HCT116 (cell line): ENCODE measurements at regions not wholly inside any gene's neighbourhood (a gene's known extent, or its start where the extent isn't known, plus 50 kb on each side); places are given as distances from the start of the nearest gene placed in this dataset.

Experiments
- CBX3 ChIP-seq: IDR thresholded peaks from 2 replicates; pipeline ENCODE4 v1.6.1; 2012; ENCODE audit warnings: low read depth
- CEBPB ChIP-seq: IDR thresholded peaks from 2 replicates; pipeline ENCODE4 v1.6.1; 2012; ENCODE audit warnings: low read depth
- EGR1 ChIP-seq: IDR thresholded peaks from 2 replicates; pipeline ENCODE4 v1.6.1; 2012; ENCODE audit warnings: low read depth
- EZH2 ChIP-seq: fragments of 200-600 bp; sonication (generic); IDR thresholded peaks from 2 replicates; pipeline ENCODE4 v1.6.1; 2017; ENCODE audit warnings: antibody characterized with exemption, mixed run types
- EZH2phosphoT487 ChIP-seq: fragments of 200-600 bp; IDR thresholded peaks from 2 replicates; pipeline ENCODE4 v1.6.1; 2018; ENCODE audit warnings: antibody characterized with exemption, borderline replicate concordance
- JUND ChIP-seq: IDR thresholded peaks from 2 replicates; pipeline ENCODE4 v1.6.1; 2012
- MAX ChIP-seq: IDR thresholded peaks from 2 replicates; pipeline ENCODE4 v1.6.1; 2012
- POLR2A ChIP-seq: IDR thresholded peaks from 2 replicates; pipeline ENCODE4 v1.7.0; 2011; ENCODE audit warnings: borderline replicate concordance; ENCODE audit not compliant: insufficient read depth, insufficient read length; ENCODE audit errors: extremely low read depth
- POLR2AphosphoS5 ChIP-seq: IDR thresholded peaks from 2 replicates; pipeline ENCODE4 v1.6.1; 2011; ENCODE audit warnings: mild to moderate bottlenecking, low read depth, low read length, moderate library complexity
- SP1 ChIP-seq: IDR thresholded peaks from 2 replicates; pipeline ENCODE4 v1.6.1; 2012; ENCODE audit warnings: low read depth
- SRF ChIP-seq: IDR thresholded peaks from 2 replicates; pipeline ENCODE4 v1.6.1; 2012; ENCODE audit warnings: low read depth
- YY1 ChIP-seq: IDR thresholded peaks from 2 replicates; pipeline ENCODE4 v1.6.1; 2011; ENCODE audit warnings: low read length, low read depth, moderate library complexity, mild to moderate bottlenecking; ENCODE audit not compliant: insufficient replicate concordance; ENCODE audit errors: extremely low read depth
- ZNF274 ChIP-seq: fragments of 200-500 bp; sonication (Bioruptor generic); IDR thresholded peaks from 2 replicates; pipeline ENCODE4 v1.6.1; 2014; ENCODE audit warnings: mild to moderate bottlenecking, low read depth, low read length, inconsistent platforms
- TF ChIP-seq, protein P1 (sequence below), 3 experiments: fragments of 200-600 bp in 1 of 3; sonication (generic) in 1 of 3; IDR thresholded peaks in 2 of 3; conservative IDR thresholded peaks in 1 of 3; 2 replicates each; pipeline ENCODE4 v1.5.1; 2012 to 2017; ENCODE audit warnings: low read depth in 2 of 3, low read length in 2 of 3, antibody characterized with exemption in 1 of 3, borderline replicate concordance in 1 of 3, control low read depth in 1 of 3, mild to moderate bottlenecking in 1 of 3, mixed read lengths in 1 of 3, mixed run types in 1 of 3, moderate library complexity in 1 of 3; ENCODE audit not compliant: insufficient read depth in 1 of 3

- TF ChIP-seq POLR2A (no peak), POLR2AphosphoS5 (no peak), CEBPB (no peak), SRF (no peak), SP1 (no peak), MAX (no peak), JUND (no peak), EZH2phosphoT487 (no peak), YY1 (no peak), EZH2 (no peak), CBX3 (no peak), EGR1 (no peak), ZNF274 (no peak)
- TF ChIP-seq, protein P1, sequence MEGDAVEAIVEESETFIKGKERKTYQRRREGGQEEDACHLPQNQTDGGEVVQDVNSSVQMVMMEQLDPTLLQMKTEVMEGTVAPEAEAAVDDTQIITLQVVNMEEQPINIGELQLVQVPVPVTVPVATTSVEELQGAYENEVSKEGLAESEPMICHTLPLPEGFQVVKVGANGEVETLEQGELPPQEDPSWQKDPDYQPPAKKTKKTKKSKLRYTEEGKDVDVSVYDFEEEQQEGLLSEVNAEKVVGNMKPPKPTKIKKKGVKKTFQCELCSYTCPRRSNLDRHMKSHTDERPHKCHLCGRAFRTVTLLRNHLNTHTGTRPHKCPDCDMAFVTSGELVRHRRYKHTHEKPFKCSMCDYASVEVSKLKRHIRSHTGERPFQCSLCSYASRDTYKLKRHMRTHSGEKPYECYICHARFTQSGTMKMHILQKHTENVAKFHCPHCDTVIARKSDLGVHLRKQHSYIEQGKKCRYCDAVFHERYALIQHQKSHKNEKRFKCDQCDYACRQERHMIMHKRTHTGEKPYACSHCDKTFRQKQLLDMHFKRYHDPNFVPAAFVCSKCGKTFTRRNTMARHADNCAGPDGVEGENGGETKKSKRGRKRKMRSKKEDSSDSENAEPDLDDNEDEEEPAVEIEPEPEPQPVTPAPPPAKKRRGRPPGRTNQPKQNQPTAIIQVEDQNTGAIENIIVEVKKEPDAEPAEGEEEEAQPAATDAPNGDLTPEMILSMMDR (IDR thresholded peaks at IDR 0.05 in 2 of 3, conservative IDR thresholded peaks at IDR 0.05 in 1 of 3; ENCODE audit: borderline replicate concordance in 1 of 3, insufficient read depth in 1 of 3, low read depth in 2 of 3, low read length in 2 of 3) = no peak
Observed at GRCh38 chr2:216985658-216986141, 125.8 kb upstream of the TNP1 start.
